ENCODE measurements at regions not wholly inside any gene's neighbourhood (a gene's known extent, or its start where the extent isn't known, plus 50 kb on each side); places are given as distances from the start of the nearest gene placed in this dataset.

- DNase-seq (ENCODE audit: low read depth) = no peak
- TF ChIP-seq, protein P1, sequence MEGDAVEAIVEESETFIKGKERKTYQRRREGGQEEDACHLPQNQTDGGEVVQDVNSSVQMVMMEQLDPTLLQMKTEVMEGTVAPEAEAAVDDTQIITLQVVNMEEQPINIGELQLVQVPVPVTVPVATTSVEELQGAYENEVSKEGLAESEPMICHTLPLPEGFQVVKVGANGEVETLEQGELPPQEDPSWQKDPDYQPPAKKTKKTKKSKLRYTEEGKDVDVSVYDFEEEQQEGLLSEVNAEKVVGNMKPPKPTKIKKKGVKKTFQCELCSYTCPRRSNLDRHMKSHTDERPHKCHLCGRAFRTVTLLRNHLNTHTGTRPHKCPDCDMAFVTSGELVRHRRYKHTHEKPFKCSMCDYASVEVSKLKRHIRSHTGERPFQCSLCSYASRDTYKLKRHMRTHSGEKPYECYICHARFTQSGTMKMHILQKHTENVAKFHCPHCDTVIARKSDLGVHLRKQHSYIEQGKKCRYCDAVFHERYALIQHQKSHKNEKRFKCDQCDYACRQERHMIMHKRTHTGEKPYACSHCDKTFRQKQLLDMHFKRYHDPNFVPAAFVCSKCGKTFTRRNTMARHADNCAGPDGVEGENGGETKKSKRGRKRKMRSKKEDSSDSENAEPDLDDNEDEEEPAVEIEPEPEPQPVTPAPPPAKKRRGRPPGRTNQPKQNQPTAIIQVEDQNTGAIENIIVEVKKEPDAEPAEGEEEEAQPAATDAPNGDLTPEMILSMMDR (IDR thresholded peaks at IDR 0.05; ENCODE audit: low read depth, low read length) = no peak
- TF ChIP-seq, protein P2, sequence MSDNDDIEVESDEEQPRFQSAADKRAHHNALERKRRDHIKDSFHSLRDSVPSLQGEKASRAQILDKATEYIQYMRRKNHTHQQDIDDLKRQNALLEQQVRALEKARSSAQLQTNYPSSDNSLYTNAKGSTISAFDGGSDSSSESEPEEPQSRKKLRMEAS (IDR thresholded peaks at IDR 0.05; ENCODE audit: low read depth, low read length) = no peak
- TF ChIP-seq MYC (IDR thresholded peaks at IDR 0.05; ENCODE audit: low read depth, low read length) = no peak
- no peak for TF ChIP-seq POLR2A (IDR thresholded peaks at IDR 0.05; ENCODE audit: extremely low read depth, insufficient read length)
- H3K4me3 ChIP-seq (ENCODE audit: low read depth, low read length) = no peak overlapping the region
These were observed 51.8 kb upstream of the PPP2R2D start for GRCh38 chr10:131848741-131849590.

- TF ChIP-seq, protein P2 (IDR thresholded peaks at IDR 0.05; ENCODE audit: low read depth, low read length) = no peak
- TF ChIP-seq, protein P1 (IDR thresholded peaks at IDR 0.05; ENCODE audit: low read depth, low read length) = no peak
- TF ChIP-seq MYC (IDR thresholded peaks at IDR 0.05; ENCODE audit: low read depth, low read length) (no peak), POLR2A (IDR thresholded peaks at IDR 0.05; ENCODE audit: extremely low read depth, insufficient read length) (no peak)
- no peak overlapping the region for H3K4me3 ChIP-seq (ENCODE audit: low read depth, low read length)
- no peak for DNase-seq (ENCODE audit: low read depth)
These were observed 51.0 kb upstream of the PPP2R2D start for GRCh38 chr10:131849591-131850382.

- DNase-seq (ENCODE audit: low read depth) = no peak
- no peak for TF ChIP-seq POLR2A (IDR thresholded peaks at IDR 0.05; ENCODE audit: extremely low read depth, insufficient read length)
- no peak for TF ChIP-seq MYC (IDR thresholded peaks at IDR 0.05; ENCODE audit: low read depth, low read length)
- TF ChIP-seq, protein P1 (IDR thresholded peaks at IDR 0.05; ENCODE audit: low read depth, low read length) = no peak
- TF ChIP-seq, protein P2 (IDR thresholded peaks at IDR 0.05; ENCODE audit: low read depth, low read length) = no peak
These were observed 50.4 kb upstream of the PPP2R2D start for GRCh38 chr10:131850383-131850870.

More at GRCh38 chr10:131850383-131850870, 50.4 kb upstream of the PPP2R2D start:
- no peak overlapping the region for H3K4me3 ChIP-seq (ENCODE audit: low read depth, low read length)

Data from NB4 (cell line).